Right cardiac atrium (tissue), 5 donors: ENCODE measurements at regions not wholly inside any gene's neighbourhood (a gene's known extent, or its start where the extent isn't known, plus 50 kb on each side); places are given as distances from the start of the nearest gene placed in this dataset.
"Not testable (repeated sequence)": the region's sequence is repeated elsewhere in the genome, so short reads cannot be mapped to it uniquely, and the experiment has no call there.

ENCODE experiments used
- ATAC-seq, 2 donors: fragments of 200-7000 bp; cut with Tn5 transposase; one replicate each; pipeline versions ENCODE4 v1.8.0 to v1.9.1; 2020; ENCODE audit warnings: moderate library complexity in 2 of 2, mild to moderate bottlenecking in 1 of 2
- DNase-seq, 3 donors: peaks; one replicate each; pipeline ENCODE4 v3.0.0-alpha.2; 2020
- H3K27ac ChIP-seq: one replicate; pipeline ENCODE4 v1.5.1; 2013; ENCODE audit warnings: mild to moderate bottlenecking, low read length, control low read depth, moderate library complexity
- H3K27me3 ChIP-seq: one replicate; pipeline ENCODE4 v1.6.1; 2013; ENCODE audit not compliant: control insufficient read depth, insufficient read depth
- H3K4me1 ChIP-seq: one replicate; pipeline ENCODE4 v1.6.1; 2013; ENCODE audit warnings: low read length; ENCODE audit not compliant: control insufficient read depth, insufficient read depth
- H3K4me3 ChIP-seq: one replicate; pipeline ENCODE4 v1.5.1; 2013; ENCODE audit warnings: low read length, control low read depth
- H3K9me3 ChIP-seq: one replicate; pipeline ENCODE4 v1.6.1; 2013; ENCODE audit warnings: low read length; ENCODE audit not compliant: control insufficient read depth
- WGBS: extraction: QIAGEN DNeasy Blood & Tissue Kit; methylation state at CpG from one replicate; pipeline ENCODE4 v1.1.7; 2013; 5-methylcytosine and 5-hydroxymethylcytosine counted together
- intact Hi-C, 4 donors: fragments of 100-400 bp; cut with DNase I; formaldehyde crosslinking; loops; one replicate each; pipeline versions ENCODE4 v1.11.0 to v1.14.0; 2022 to 2023
- donor health status: healthy with polysubstance abuse.
- donor health status: DM: no; HTN: yes; CAD: no.
- donor health status: DM: no; HTN: no; CAD: no.
- donor health status: DM: no; HTN: yes; CAD: no; lungs with severe emphysema.
- donor health status: DM: yes; HTN: yes; CAD: no.

- 62% methylated on average over 9 of the region's 9 CpGs for WGBS
- Histone ChIP-seq H3K27ac (no peak overlapping the region), H3K4me3 (no peak overlapping the region), H3K9me3 (no peaks in the 10 kb centered on the region), H3K27me3 (no peaks in the 10 kb centered on the region), H3K4me1 (no peaks in the 10 kb centered on the region)
- ATAC-seq, result no peak
- DNase-seq, result no peak
- intact Hi-C loops, result no loop called here
These were observed 769.6 kb downstream of the UQCRFS1 start for GRCh38 chr19:28443361-28443760.

DNA sequence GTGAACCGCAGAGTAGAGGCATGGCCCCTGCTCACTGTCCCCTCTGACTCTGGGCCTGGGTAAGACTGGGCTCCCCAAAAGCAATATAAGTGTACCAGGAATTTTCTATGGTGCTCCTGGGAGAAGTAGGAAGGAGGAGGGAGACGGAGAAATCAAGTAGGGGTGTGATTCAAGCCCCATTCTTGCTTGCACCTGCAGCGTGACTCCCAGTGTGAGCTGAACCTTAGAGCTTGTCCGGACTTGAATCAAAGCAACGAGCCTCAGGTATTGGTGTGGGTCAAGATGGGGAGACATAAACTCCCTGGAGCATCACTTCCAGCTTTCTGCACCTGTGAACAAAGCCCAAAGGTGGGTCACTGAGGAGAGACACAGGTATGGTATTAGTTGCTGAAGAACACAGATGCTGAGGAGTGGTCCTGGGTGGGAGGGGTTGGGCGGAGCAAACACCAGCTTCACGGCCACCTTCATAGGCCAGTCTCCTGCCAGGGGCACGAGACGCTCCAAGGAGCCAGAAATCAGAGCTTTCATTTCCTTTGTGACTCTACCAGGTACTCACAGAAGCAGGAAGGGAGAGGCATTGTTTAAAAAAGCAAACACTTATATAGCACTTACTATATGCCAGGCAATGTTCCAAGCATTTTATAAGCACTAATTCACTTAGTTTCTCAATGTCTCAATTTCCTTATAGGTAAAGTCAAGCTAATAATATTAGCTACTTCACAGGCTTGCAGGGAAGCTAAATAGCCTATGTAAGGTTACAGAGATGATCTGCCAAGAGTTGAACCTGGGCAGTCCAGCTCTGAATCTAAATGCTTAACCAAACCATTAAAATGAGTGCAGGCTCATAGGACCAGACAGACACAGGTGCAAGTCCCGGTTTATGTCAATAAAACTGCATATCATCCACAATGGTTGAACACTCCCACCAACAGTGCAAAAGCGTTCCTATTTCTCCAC is 775.3 kb downstream of the UQCRFS1 start:
- intact Hi-C loops, result no loop called here
- no peak overlapping the region for H3K27ac ChIP-seq
- 75% methylated on average over 11 of the region's 11 CpGs for WGBS
- no peaks in the 10 kb centered on the region for H3K9me3 ChIP-seq
- H3K4me3 ChIP-seq, result no peak overlapping the region
- no peaks in the 10 kb centered on the region for H3K4me1 ChIP-seq
- ATAC-seq (no peak), DNase-seq (no peak)
- no peaks in the 10 kb centered on the region for H3K27me3 ChIP-seq

- Histone ChIP-seq H3K4me1 (no peaks in the 10 kb centered on the region), H3K9me3 (no peaks in the 10 kb centered on the region), H3K4me3 (no peak overlapping the region), H3K27ac (no peak overlapping the region), H3K27me3 (no peaks in the 10 kb centered on the region)
- DNase-seq, result no peak
- no peak for ATAC-seq
- 90% methylated on average over 4 of the region's 4 CpGs for WGBS
- intact Hi-C loops, result no loop called here
These were observed 776.6 kb downstream of the UQCRFS1 start for GRCh38 chr19:28436320-28436719.

- DNase-seq (peak in 2 of 3 donors; percentile 25 to 56), ATAC-seq (peak; percentile 81 to 98)
- 48% methylated on average over 8 of the region's 8 CpGs for WGBS
- H3K4me3 ChIP-seq, result no peak overlapping the region
- no peak overlapping the region for H3K27ac ChIP-seq
- no peaks in the 10 kb centered on the region for H3K9me3 ChIP-seq
- H3K4me1 ChIP-seq, result no peaks in the 10 kb centered on the region
- no peaks in the 10 kb centered on the region for H3K27me3 ChIP-seq
- intact Hi-C loops, result no loop called here
These were observed 777.2 kb downstream of the UQCRFS1 start for GRCh38 chr19:28435551-28436271.

DNA sequence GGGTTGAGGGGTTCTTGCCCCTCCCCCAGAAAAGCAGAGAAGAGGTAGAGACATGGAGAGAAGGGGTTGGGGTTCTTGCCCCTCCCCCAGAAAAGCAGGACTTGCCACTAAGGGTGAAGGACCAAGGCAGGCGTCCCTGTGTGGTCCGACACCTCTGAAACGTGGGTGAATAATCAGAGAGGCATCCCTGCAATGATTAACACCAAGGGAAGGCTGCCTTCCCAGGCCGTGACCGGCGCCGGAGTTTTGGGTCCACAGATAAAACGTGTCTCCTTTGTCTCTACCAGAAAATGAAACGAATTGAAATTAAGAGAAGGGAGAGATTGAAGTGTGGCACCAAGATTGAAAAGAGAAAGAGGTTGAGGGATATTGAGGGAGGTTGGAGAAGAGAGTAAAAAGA is 778.2 kb downstream of the UQCRFS1 start:
- H3K27me3 ChIP-seq, H3K4me1 ChIP-seq, H3K9me3 ChIP-seq, DNase-seq, H3K4me3 ChIP-seq, H3K27ac ChIP-seq, intact Hi-C loops, ATAC-seq: not testable (repeated sequence)
- 79% methylated on average over 9 of the region's 9 CpGs for WGBS

DNA sequence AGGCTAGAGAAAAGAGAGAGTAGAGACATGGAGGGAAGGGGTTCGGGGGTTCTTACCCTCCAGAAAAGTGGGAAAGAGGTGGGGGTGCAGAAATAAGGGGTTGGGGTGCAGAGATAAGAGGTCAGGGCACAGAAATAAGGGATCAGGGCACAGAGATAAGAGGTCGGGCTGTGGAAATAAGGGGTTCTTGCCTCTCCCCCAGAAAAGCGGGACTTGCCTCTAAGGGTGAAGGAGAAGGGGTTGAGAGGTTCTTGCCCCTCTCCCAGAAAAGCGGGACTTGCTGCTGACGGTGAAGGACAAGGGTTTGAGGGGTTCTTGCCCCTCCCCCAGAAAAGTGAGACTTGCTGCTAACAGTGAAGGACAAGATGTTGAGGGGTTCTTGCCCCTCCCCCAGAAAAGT is 778.6 kb downstream of the UQCRFS1 start:
- DNase-seq, H3K4me3 ChIP-seq, H3K9me3 ChIP-seq, ATAC-seq, H3K27me3 ChIP-seq, H3K27ac ChIP-seq, H3K4me1 ChIP-seq, intact Hi-C loops: not testable (repeated sequence)
- WGBS, result 83% methylated on average over 5 of the region's 5 CpGs

DNA sequence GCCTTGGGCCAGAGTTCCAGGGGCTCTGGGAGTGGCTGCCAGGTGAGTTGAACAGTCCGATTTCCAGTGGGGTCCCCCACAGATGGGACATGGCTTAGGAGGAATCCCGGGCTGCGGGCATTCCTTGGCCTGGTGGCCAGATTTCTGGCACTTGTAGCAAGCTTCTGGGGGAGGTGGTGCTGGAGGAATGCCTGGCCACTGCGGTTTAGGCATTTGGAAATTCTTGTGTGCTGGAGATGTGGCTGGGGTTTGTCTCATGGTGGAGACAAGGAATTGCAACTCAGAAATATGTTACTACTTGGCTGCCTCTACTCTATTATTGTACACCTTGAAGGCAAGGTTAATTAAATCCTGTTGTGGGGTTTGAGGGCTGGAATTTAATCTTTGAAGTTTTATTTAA is 779.8 kb downstream of the UQCRFS1 start:
- ATAC-seq, intact Hi-C loops, DNase-seq, H3K27ac ChIP-seq, H3K4me1 ChIP-seq, H3K27me3 ChIP-seq, H3K9me3 ChIP-seq, H3K4me3 ChIP-seq: not testable (repeated sequence)
- WGBS, result 82% methylated on average over 4 of the region's 4 CpGs

DNA sequence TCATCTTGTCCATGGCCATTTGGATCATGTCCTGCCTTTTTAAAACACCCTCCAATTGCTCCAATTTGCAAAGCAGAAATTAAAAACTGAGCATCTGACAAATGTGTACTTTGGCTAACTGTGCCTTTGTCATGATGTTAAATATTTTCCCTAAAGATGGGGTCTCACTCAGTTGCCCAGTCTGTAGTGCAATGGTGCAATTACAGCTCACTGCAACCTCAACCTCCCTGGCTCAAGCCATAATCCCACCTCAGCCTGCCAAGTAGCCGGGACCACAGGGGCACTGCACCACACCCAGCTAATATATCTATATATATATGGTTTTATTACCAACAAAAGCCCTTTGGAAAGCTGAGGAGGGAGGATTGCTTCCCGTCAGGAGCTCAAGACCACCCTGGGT is 782.7 kb downstream of the UQCRFS1 start:
- Histone ChIP-seq H3K4me3 (no peak overlapping the region), H3K27me3 (no peaks in the 10 kb centered on the region), H3K9me3 (no peaks in the 10 kb centered on the region), H3K4me1 (no peaks in the 10 kb centered on the region), H3K27ac (no peak overlapping the region)
- 75% methylated on average over 2 of the region's 2 CpGs for WGBS
- no peak for DNase-seq
- no peak for ATAC-seq
- intact Hi-C loops, result no loop called here

- DNase-seq (no peak), ATAC-seq (no peak)
- no peak overlapping the region for H3K27ac ChIP-seq
- H3K27me3 ChIP-seq, result no peaks in the 10 kb centered on the region
- H3K4me3 ChIP-seq, result no peak overlapping the region
- no peaks in the 10 kb centered on the region for H3K4me1 ChIP-seq
- WGBS, result 97% methylated on average over 3 of the region's 3 CpGs
- H3K9me3 ChIP-seq, result no peaks in the 10 kb centered on the region
- intact Hi-C loops, result no loop called here
These were observed 783.6 kb downstream of the UQCRFS1 start for GRCh38 chr19:28429356-28429755.

- ATAC-seq (no peak), DNase-seq (no peak)
- Histone ChIP-seq H3K9me3 (no peaks in the 10 kb centered on the region), H3K27me3 (no peaks in the 10 kb centered on the region), H3K4me3 (no peak overlapping the region), H3K27ac (no peak overlapping the region), H3K4me1 (no peaks in the 10 kb centered on the region)
- WGBS, result 59% methylated on average over 7 of the region's 7 CpGs
- intact Hi-C loops, result no loop called here
These were observed 784.1 kb downstream of the UQCRFS1 start for GRCh38 chr19:28428663-28429348.
